ENCODE measurements at regions not wholly inside any gene's neighbourhood (a gene's known extent, or its start where the extent isn't known, plus 50 kb on each side); places are given as distances from the start of the nearest gene placed in this dataset.
A peak's percentile ranks its signal among the peaks of the same experiment; 100 is the strongest.

DNA sequence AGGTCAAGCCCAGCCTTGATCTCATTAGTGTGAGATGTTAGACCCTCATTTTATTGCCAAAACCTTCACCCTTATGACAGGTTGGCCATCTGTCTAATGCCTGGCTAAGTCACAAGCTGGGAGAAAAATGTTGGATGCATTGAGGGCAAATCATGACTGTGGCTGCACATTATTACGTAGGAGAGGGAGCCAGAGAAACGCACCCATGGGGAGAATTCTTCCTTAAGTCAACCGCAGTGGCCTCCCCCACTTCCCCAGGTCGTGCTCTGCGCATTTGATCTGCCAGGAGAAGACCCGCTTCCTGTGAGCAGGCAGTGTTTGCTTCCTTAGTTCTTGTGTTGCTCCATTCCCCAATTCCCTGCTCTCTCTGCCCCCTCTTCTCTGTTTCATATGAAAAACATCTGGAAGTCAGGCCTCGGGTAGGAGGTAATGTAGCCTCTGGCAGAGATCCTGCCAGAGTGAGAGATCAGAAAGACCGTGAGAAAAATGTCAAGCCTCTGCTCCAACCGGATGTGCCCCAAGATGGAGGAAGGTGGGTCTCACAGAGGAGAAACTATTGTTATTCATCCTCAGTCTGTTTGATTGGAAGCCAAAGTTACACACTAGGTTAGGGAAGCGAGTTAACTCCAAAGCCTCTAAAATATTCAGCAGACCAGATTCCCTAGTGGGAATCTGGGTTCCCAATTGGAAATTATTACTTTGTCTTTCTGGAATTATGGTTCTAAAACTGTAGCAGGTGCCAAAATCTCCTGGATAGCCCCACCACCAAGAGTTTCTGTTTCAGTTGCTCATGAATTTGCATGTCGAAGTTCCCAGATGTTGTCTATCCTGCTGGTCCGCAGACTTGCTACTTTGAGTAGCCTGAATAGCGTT lies 144.3 kb upstream of the PELI1 start:
- WGBS, 2 donors (ENCODE audit: low coverage in 1 of 2) = 86 to 100% methylated on average over 1 to 13 of the region's 13 CpGs
- Histone ChIP-seq H3K4me3 (no peak overlapping the region), H3K9me3 (no peaks in the 10 kb centered on the region), H3K4me1 (peaks cover 0 to 12% (median 6%) of the 10 kb centered on the region in 4 donors), H3K27me3 (no peaks in the 10 kb centered on the region), H3K27ac (peak overlapping the region in 2 of 4 donors; percentile 1 to 34), H3K36me3 (no peaks in the 10 kb centered on the region)
- no peak for TF ChIP-seq CTCF (IDR thresholded peaks at IDR 0.05)
- TF ChIP-seq POLR2AphosphoS5 (IDR thresholded peaks at IDR 0.05) = no peak
- DNase-seq = no peak
- intact Hi-C loops (cut with DNase I; ENCODE audit: low total_unique reads) = no loop called here
- in situ Hi-C loops (cut with MboI; ENCODE audit: low pct_ligation_motif_present in 1 of 4, low pct_unique_long_range_greater_than_20kb in 1 of 4, low sequenced_read_pairs in 3 of 4) = no loop called here

DNA sequence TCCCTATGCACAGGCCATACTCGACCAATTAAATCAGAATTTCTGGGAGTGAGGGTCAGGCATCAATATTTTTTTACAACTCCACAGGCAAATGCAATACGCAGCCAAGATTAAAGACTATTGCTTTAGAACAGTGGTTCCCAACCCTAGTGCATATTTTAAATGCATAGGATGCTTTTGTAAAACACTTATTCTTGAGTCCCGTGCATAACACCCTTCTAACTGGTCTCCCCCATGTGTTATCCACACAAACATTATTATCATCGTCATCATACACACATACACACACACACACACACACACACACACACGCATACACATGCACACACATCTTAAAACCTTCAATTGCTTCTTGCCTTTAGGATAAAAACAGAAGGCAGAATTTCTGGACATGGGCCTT lies 145.0 kb upstream of the PELI1 start:
- H3K27me3 ChIP-seq = no peaks in the 10 kb centered on the region
- intact Hi-C loops (cut with DNase I; ENCODE audit: low total_unique reads) = no loop called here
- peaks cover 0 to 8% (median 3%) of the 10 kb centered on the region in 4 donors for H3K4me1 ChIP-seq
- H3K9me3 ChIP-seq = no peaks in the 10 kb centered on the region
- no peaks in the 10 kb centered on the region for H3K36me3 ChIP-seq
- 74 to 80% methylated on average over 4 to 5 of the region's 5 CpGs for WGBS, 2 donors (ENCODE audit: low coverage in 1 of 2)
- no peak overlapping the region for H3K27ac ChIP-seq
- TF ChIP-seq EP300 (IDR thresholded peaks at IDR 0.05; ENCODE audit: low read depth) (no peak), CTCF (IDR thresholded peaks at IDR 0.05) (no peak), POLR2A (IDR thresholded peaks at IDR 0.05) (no peak), POLR2AphosphoS5 (IDR thresholded peaks at IDR 0.05) (no peak)
- in situ Hi-C loops (cut with MboI; ENCODE audit: low pct_ligation_motif_present in 1 of 4, low pct_unique_long_range_greater_than_20kb in 1 of 4, low sequenced_read_pairs in 3 of 4) = no loop called here
- DNase-seq = no peak
- H3K4me3 ChIP-seq = no peak overlapping the region

DNA sequence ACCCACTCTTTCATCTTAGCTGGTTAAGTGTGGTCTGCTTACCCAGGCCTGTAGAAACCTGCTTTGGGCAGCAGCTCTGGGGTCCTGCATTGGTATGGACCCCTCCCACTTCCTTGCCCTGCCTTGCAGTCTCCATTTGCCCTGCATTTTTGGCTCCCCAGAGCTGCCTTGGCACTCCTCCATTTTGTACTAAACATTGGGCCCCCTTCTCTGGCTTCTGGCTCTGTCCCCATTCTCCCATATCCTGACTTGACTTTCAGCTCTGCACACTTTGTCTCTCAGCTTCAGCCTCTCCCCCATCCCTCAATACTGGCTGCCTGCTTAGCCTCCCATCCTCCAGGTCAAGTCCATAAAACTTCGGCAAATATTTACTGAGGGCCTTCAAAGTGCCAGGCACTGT lies 145.5 kb upstream of the PELI1 start:
- TF ChIP-seq EP300 (IDR thresholded peaks at IDR 0.05; ENCODE audit: low read depth) (no peak), CTCF (IDR thresholded peaks at IDR 0.05) (no peak), POLR2AphosphoS5 (IDR thresholded peaks at IDR 0.05) (no peak), POLR2A (IDR thresholded peaks at IDR 0.05) (no peak)
- Histone ChIP-seq H3K27me3 (no peaks in the 10 kb centered on the region), H3K27ac (no peak overlapping the region), H3K9me3 (no peaks in the 10 kb centered on the region), H3K4me3 (no peak overlapping the region), H3K36me3 (no peaks in the 10 kb centered on the region), H3K4me1 (peaks cover 0 to 5% (median under 1%) of the 10 kb centered on the region in 4 donors)
- DNase-seq = no peak
- intact Hi-C loops (cut with DNase I; ENCODE audit: low total_unique reads) (no loop called here), in situ Hi-C loops (cut with MboI; ENCODE audit: low pct_ligation_motif_present in 1 of 4, low pct_unique_long_range_greater_than_20kb in 1 of 4, low sequenced_read_pairs in 3 of 4) (no loop called here)
- WGBS, 2 donors (ENCODE audit: low coverage in 1 of 2) = 72 to 100% methylated on average over 1 of the region's 1 CpG

DNA sequence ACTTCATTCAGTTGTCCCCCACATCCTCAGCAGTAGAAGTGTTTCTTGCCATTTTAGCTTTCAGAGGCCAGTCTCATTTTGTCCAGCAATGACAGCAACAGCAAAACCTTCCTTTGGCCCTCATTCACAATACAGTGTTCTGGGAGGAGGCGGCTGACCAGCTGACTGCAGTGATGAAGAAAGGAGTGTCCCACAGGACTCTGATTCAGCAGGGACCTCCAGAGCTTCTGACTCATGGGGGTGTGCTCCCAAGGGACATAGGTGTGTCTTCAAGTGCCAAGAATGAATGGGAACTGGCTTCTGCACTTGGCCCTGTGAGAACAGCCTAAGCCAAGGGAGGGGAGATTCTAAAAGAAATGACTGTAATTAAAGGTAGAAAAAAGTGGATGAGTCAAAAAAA lies 147.0 kb upstream of the PELI1 start:
- H3K36me3 ChIP-seq = no peaks in the 10 kb centered on the region
- no peak overlapping the region for H3K4me3 ChIP-seq
- TF ChIP-seq CTCF (IDR thresholded peaks at IDR 0.05) = no peak
- TF ChIP-seq EP300 (IDR thresholded peaks at IDR 0.05; ENCODE audit: low read depth) = no peak
- TF ChIP-seq POLR2A (IDR thresholded peaks at IDR 0.05) = no peak
- TF ChIP-seq POLR2AphosphoS5 (IDR thresholded peaks at IDR 0.05) = no peak
- H3K27me3 ChIP-seq = no peaks in the 10 kb centered on the region
- peak; percentile 42 for DNase-seq
- 92 to 100% methylated on average over 1 of the region's 1 CpG for WGBS, 2 donors (ENCODE audit: low coverage in 1 of 2)
- H3K9me3 ChIP-seq = no peaks in the 10 kb centered on the region
- in situ Hi-C loops (cut with MboI; ENCODE audit: low pct_ligation_motif_present in 1 of 4, low pct_unique_long_range_greater_than_20kb in 1 of 4, low sequenced_read_pairs in 3 of 4) (no loop called here), intact Hi-C loops (cut with DNase I; ENCODE audit: low total_unique reads) (no loop called here)
- no peak overlapping the region for H3K27ac ChIP-seq
- H3K4me1 ChIP-seq = peaks cover 0 to 5% (median 0%) of the 10 kb centered on the region in 4 donors
